BLaER1 (cell line): ENCODE measurements at regions not wholly inside any gene's neighbourhood (a gene's known extent, or its start where the extent isn't known, plus 50 kb on each side); places are given as distances from the start of the nearest gene placed in this dataset.

ENCODE experiments used
- H3K27ac ChIP-seq: shearing (Covaris generic); formaldehyde crosslinking; 2 replicates; pipeline ENCODE4 v1.8.1; 2022
- H3K27me3 ChIP-seq: shearing (Covaris generic); formaldehyde crosslinking; 2 replicates; pipeline ENCODE4 v1.8.1; 2022
- H3K36me3 ChIP-seq: shearing (Covaris generic); formaldehyde crosslinking; 2 replicates; pipeline ENCODE4 v1.8.1; 2022
- H3K4me1 ChIP-seq: shearing (Covaris generic); formaldehyde crosslinking; 2 replicates; pipeline ENCODE4 v1.8.1; 2022
- H3K4me2 ChIP-seq: shearing (Covaris generic); formaldehyde crosslinking; 2 replicates; pipeline ENCODE4 v1.8.1; 2022
- H3K4me3 ChIP-seq: shearing (Covaris generic); formaldehyde crosslinking; 2 replicates; pipeline ENCODE4 v1.8.1; 2022
- H3K9ac ChIP-seq: shearing (Covaris generic); formaldehyde crosslinking; 2 replicates; pipeline ENCODE4 v1.8.1; 2022
- H3K9me3 ChIP-seq: shearing (Covaris generic); formaldehyde crosslinking; 2 replicates; pipeline ENCODE4 v1.8.1; 2022
- H4K20me1 ChIP-seq: shearing (Covaris generic); formaldehyde crosslinking; 2 replicates; pipeline ENCODE4 v1.8.1; 2022
- Cebpa-rat ChIP-seq: shearing (Covaris generic); IDR thresholded peaks from 2 replicates; pipeline ENCODE4 v1.8.1; 2022

GRCh38 chr22:26905640-26906039 is 248.3 kb downstream of the MIAT start:
- Histone ChIP-seq H3K36me3 (no peaks in the 10 kb centered on the region), H3K27me3 (peaks cover 19% of the 10 kb centered on the region; the same call in 1 of the 2 replicates), H3K4me2 (no peak overlapping the region)

GRCh38 chr22:26906464-26906863 is 249.1 kb downstream of the MIAT start:
- Histone ChIP-seq H3K36me3 (no peaks in the 10 kb centered on the region), H3K27me3 (peaks cover 19% of the 10 kb centered on the region; the same call in 1 of the 2 replicates), H3K4me1 (peaks cover 5% of the 10 kb centered on the region), H3K27ac (no peak overlapping the region), H4K20me1 (no peaks in the 10 kb centered on the region), H3K4me3 (no peak overlapping the region), H3K9ac (no peak overlapping the region), H3K9me3 (no peaks in the 10 kb centered on the region), H3K4me2 (no peak overlapping the region)
- TF ChIP-seq Cebpa-rat: no peak

More at GRCh38 chr22:26905640-26906039, 248.3 kb downstream of the MIAT start:
- Histone ChIP-seq H3K4me3 (no peak overlapping the region), H3K9me3 (no peaks in the 10 kb centered on the region), H4K20me1 (no peaks in the 10 kb centered on the region), H3K4me1 (peaks cover 5% of the 10 kb centered on the region), H3K27ac (no peak overlapping the region), H3K9ac (no peak overlapping the region)
- no peak for TF ChIP-seq Cebpa-rat

GRCh38 chr22:26907366-26907765 is 250.0 kb downstream of the MIAT start:
- H3K36me3 ChIP-seq: no peaks in the 10 kb centered on the region
- H3K27ac ChIP-seq: no peak overlapping the region
- no peak overlapping the region for H3K9ac ChIP-seq
- TF ChIP-seq Cebpa-rat: no peak
- no peak overlapping the region for H3K4me3 ChIP-seq
- peaks cover 19% of the 10 kb centered on the region; the same call in 1 of the 2 replicates for H3K27me3 ChIP-seq
- no peak overlapping the region for H3K4me2 ChIP-seq
- no peaks in the 10 kb centered on the region for H3K9me3 ChIP-seq
- H3K4me1 ChIP-seq: peaks cover 5% of the 10 kb centered on the region
- H4K20me1 ChIP-seq: no peaks in the 10 kb centered on the region

DNA sequence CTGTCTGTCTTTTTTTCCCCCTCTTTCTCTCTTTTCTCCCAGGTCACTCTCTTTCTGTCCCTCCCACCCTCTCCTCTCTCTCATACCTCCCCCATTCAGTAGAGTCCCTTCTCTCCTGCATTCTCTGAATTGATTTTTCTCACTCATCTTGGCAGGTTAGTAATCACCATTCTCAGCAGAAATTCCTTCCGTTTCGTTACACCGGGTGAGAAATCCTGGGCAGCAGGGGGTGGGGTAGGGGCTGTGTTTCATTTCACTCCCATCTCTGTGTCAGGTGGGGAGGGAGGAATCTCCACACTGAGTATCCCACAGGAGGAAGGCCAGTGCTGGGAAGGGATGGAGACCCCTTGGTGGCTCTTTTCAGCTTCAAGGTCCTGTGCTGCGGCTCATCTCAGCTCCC is 253.5 kb downstream of the MIAT start:
- H3K9me3 ChIP-seq: no peaks in the 10 kb centered on the region
- no peak overlapping the region for H3K27ac ChIP-seq
- H3K36me3 ChIP-seq: no peaks in the 10 kb centered on the region
- H3K4me3 ChIP-seq: no peak overlapping the region
- no peak for TF ChIP-seq Cebpa-rat
- H3K4me1 ChIP-seq: no peaks in the 10 kb centered on the region
- H3K9ac ChIP-seq: no peak overlapping the region
- H4K20me1 ChIP-seq: no peaks in the 10 kb centered on the region
- H3K4me2 ChIP-seq: no peak overlapping the region
- H3K27me3 ChIP-seq: no peaks in the 10 kb centered on the region

DNA sequence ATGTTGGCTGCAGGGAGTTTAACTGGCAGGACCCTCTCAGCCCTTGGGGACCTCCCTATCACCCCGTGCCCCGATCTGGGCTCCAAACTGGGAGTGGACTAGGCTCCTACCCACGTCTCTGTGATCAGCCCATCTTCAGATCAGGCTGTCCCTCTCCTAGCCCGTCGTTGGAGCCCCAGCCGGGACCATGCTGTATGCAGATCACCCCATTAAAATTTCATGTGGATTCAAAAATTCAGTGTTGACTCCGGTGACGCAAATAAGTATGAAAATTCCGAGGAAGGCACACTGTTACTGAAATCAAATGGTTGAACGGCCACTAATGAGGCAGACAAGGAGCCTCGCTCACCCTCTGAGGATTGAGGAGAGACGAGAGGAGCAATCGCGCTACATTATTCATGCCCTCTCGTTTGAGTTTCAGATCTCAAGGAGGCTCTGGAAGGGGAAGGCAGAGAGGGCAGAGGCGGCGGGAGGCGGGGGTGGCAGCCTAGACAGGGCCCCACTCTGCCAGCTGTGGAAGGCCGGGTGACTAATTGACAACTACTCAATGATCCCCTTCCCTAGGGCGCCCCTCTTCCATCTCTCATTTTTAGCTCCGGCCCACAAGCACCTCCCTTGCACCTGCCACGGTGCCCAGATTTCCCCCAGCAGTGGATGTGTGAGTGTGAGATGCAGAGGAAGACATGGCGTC is 255.4 kb downstream of the MIAT start:
- TF ChIP-seq Cebpa-rat: no peak
- no peak overlapping the region for H3K27ac ChIP-seq
- no peak overlapping the region for H3K4me3 ChIP-seq
- no peak overlapping the region for H3K4me2 ChIP-seq
- no peaks in the 10 kb centered on the region for H3K36me3 ChIP-seq
- no peaks in the 10 kb centered on the region for H3K27me3 ChIP-seq
- no peak overlapping the region for H3K9ac ChIP-seq
- H4K20me1 ChIP-seq: no peaks in the 10 kb centered on the region
- no peaks in the 10 kb centered on the region for H3K4me1 ChIP-seq
- H3K9me3 ChIP-seq: no peaks in the 10 kb centered on the region

DNA sequence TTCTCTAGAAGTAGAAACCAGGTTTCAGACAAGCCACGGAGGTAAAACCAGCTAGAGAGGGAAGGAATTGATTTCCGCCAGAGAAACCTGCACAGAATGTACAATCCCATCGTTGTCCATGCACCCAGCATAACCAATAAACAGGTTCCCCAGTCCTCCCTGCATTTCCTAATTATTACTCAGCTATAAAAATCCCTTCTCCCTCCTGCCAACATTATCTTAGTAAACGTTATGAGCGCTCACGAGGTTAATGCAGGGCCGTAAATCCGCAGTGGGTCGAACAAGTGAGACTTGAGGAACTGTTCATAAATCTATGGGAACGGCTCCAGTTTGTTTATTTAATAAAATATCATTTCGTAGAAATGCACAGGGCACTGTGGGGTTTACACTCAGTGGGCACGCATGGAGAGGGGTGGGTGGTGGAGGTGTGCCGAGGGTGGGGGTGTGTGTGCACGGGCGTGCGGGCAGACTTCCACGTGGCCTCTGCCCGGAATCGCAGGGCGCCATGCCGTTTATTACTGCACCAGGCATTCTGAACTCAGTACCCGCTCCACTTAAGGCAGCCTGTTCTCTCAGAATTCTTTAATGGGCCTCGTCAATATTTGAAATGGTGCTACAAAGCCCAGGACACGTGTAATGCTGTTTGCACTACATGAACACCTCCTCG is 257.3 kb downstream of the MIAT start:
- H3K4me2 ChIP-seq: no peak overlapping the region
- no peaks in the 10 kb centered on the region for H3K9me3 ChIP-seq
- no peaks in the 10 kb centered on the region for H3K27me3 ChIP-seq
- H3K4me1 ChIP-seq: no peaks in the 10 kb centered on the region
- H3K36me3 ChIP-seq: no peaks in the 10 kb centered on the region
- H3K9ac ChIP-seq: no peak overlapping the region
- no peaks in the 10 kb centered on the region for H4K20me1 ChIP-seq
- no peak overlapping the region for H3K27ac ChIP-seq
- H3K4me3 ChIP-seq: no peak overlapping the region
- no peak for TF ChIP-seq Cebpa-rat

- H3K4me3 ChIP-seq: no peak overlapping the region
Measured at GRCh38 chr22:26916236-26916635, 258.8 kb downstream of the MIAT start.

DNA sequence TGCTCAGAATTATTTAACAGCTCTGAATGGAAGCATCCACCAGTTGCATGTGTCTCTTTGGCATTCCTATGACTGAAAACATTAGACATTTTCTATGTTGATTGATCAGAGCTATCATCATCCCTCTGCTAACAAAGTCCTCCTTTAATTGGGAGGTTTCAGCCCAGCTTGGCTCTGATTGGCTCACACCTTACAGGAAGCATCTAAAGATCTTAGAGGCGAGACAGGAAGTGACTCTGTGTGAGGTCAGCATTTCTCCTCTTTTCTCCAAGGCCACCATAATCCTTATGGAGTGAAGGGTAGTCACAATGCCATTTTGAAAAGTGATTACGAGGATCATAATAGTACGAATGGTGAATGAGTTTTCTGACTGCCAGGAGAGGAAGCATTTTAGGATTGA is 260.8 kb downstream of the MIAT start:
- Histone ChIP-seq H3K36me3 (no peaks in the 10 kb centered on the region), H3K9ac (no peak overlapping the region), H4K20me1 (no peaks in the 10 kb centered on the region), H3K9me3 (no peaks in the 10 kb centered on the region), H3K4me3 (no peak overlapping the region), H3K4me1 (no peaks in the 10 kb centered on the region), H3K27ac (no peak overlapping the region), H3K27me3 (no peaks in the 10 kb centered on the region), H3K4me2 (no peak overlapping the region)
- TF ChIP-seq Cebpa-rat: no peak

More at GRCh38 chr22:26916236-26916635, 258.8 kb downstream of the MIAT start:
- Histone ChIP-seq H3K9ac (no peak overlapping the region), H3K4me1 (no peaks in the 10 kb centered on the region), H3K27me3 (no peaks in the 10 kb centered on the region), H3K9me3 (no peaks in the 10 kb centered on the region), H3K27ac (no peak overlapping the region), H3K4me2 (no peak overlapping the region), H4K20me1 (no peaks in the 10 kb centered on the region), H3K36me3 (no peaks in the 10 kb centered on the region)
- TF ChIP-seq Cebpa-rat: no peak

DNA sequence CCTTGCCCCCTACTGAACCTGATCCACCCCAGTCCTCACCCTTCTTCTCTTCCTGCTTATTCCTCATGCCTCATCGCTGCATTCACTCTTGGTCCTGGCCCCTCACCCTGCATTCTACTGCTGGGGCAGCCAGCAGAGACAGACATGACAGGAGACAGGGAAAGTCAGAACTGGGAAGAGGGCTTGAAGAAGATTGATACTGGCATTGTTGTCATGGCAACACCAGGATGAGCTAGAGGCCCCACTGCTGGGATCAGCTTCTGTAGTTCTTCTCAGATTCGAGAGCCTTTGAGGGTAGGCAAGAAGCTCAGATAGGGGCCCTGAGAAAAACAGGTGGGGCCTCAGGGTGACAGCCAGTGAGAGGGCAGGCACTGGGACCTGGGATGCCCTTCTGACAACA is 264.3 kb downstream of the MIAT start:
- H3K4me2 ChIP-seq: no peak overlapping the region
- H3K27ac ChIP-seq: no peak overlapping the region
- no peaks in the 10 kb centered on the region for H3K9me3 ChIP-seq
- H3K4me3 ChIP-seq: no peak overlapping the region
- H3K4me1 ChIP-seq: no peaks in the 10 kb centered on the region
- TF ChIP-seq Cebpa-rat: no peak
- H3K27me3 ChIP-seq: no peaks in the 10 kb centered on the region
- no peaks in the 10 kb centered on the region for H3K36me3 ChIP-seq
- H3K9ac ChIP-seq: no peak overlapping the region
- H4K20me1 ChIP-seq: no peaks in the 10 kb centered on the region

GRCh38 chr22:26922806-26923205 is 265.4 kb downstream of the MIAT start:
- Histone ChIP-seq H3K27ac (no peak overlapping the region), H4K20me1 (no peaks in the 10 kb centered on the region), H3K9ac (no peak overlapping the region), H3K4me3 (no peak overlapping the region), H3K9me3 (no peaks in the 10 kb centered on the region), H3K4me1 (no peaks in the 10 kb centered on the region), H3K4me2 (no peak overlapping the region), H3K36me3 (no peaks in the 10 kb centered on the region), H3K27me3 (no peaks in the 10 kb centered on the region)
- no peak for TF ChIP-seq Cebpa-rat
